Epidermal melanocyte (primary cell): ENCODE measurements at regions not wholly inside any gene's neighbourhood (a gene's known extent, or its start where the extent isn't known, plus 50 kb on each side); places are given as distances from the start of the nearest gene placed in this dataset.

Experiments
- DNase-seq: peaks from one replicate; pipeline ENCODE4 v3.0.0; 2011; ENCODE audit warnings: low spot score; ENCODE audit not compliant: insufficient read length

- DNase-seq = no peak
Observed at GRCh38 chr11:27860811-27861210, 160.6 kb upstream of the BDNF start.

GRCh38 chr11:27858866-27859265 lies 158.6 kb upstream of the BDNF start:
- no peak for DNase-seq

- DNase-seq = no peak
Observed at GRCh38 chr11:27857588-27857987, 157.3 kb upstream of the BDNF start.

- no peak for DNase-seq
Observed at GRCh38 chr11:27857014-27857413, 156.8 kb upstream of the BDNF start.

- DNase-seq = no peak
Observed at GRCh38 chr11:27848423-27848822, 148.2 kb upstream of the BDNF start.

GRCh38 chr11:27847496-27847895 lies 147.2 kb upstream of the BDNF start:
- peak; percentile 46 for DNase-seq

GRCh38 chr11:27842290-27842689 lies 142.0 kb upstream of the BDNF start:
- no peak for DNase-seq

- no peak for DNase-seq
Observed at GRCh38 chr11:27841023-27841422, 140.8 kb upstream of the BDNF start.

GRCh38 chr11:27839226-27839913 lies 139.1 kb upstream of the BDNF start:
- DNase-seq = no peak

- no peak for DNase-seq
Observed at GRCh38 chr11:27838674-27839073, 138.4 kb upstream of the BDNF start.

- DNase-seq = no peak
Observed at GRCh38 chr11:27837895-27838563, 137.8 kb upstream of the BDNF start.

- DNase-seq = no peak
Observed at GRCh38 chr11:27830206-27830605, 130.0 kb upstream of the BDNF start.

- DNase-seq = no peak
Observed at GRCh38 chr11:27820249-27820648, 120.0 kb upstream of the BDNF start.

GRCh38 chr11:27816197-27816596 lies 115.9 kb upstream of the BDNF start:
- DNase-seq = no peak

- DNase-seq = no peak
Observed at GRCh38 chr11:27812341-27812740, 112.1 kb upstream of the BDNF start.

- DNase-seq = no peak
Observed at GRCh38 chr11:27807596-27807995, 107.3 kb upstream of the BDNF start.

GRCh38 chr11:27806122-27806521 lies 105.9 kb upstream of the BDNF start:
- no peak for DNase-seq

- no peak for DNase-seq
Observed at GRCh38 chr11:27795955-27796861, 96.0 kb upstream of the BDNF start.

- no peak for DNase-seq
Observed at GRCh38 chr11:27786864-27787263, 86.6 kb upstream of the BDNF start.

GRCh38 chr11:27786331-27786730 lies 86.1 kb upstream of the BDNF start:
- DNase-seq = no peak

- DNase-seq = no peak
Observed at GRCh38 chr11:27783701-27784355, 83.6 kb upstream of the BDNF start.

GRCh38 chr11:27777033-27777432 lies 76.8 kb upstream of the BDNF start:
- DNase-seq = no peak
